ENCODE measurements at regions not wholly inside any gene's neighbourhood (a gene's known extent, or its start where the extent isn't known, plus 50 kb on each side); places are given as distances from the start of the nearest gene placed in this dataset.
"Not testable (repeated sequence)": the region's sequence is repeated elsewhere in the genome, so short reads cannot be mapped to it uniquely, and the experiment has no call there.

DNA sequence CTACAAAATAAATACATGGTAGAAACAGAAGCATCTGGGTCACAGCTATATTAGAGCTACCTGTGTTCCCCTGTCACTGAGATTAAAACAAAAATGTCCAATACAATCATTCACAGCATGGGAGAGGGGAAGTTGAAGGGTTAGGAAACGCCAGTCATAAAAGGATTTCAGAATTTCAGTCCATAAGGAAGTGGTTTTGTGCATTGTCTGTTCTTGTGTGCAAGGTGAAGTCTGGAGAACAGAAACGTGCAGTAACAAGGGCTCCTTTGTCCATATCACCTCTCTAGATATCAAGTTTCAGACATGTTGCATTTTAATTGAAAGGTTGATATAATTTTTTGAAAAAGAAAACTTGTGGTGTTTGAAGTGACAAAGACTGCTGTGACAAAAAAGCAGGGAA lies 139.3 kb upstream of the DUSP22 start:
- TF ChIP-seq, protein P1, sequence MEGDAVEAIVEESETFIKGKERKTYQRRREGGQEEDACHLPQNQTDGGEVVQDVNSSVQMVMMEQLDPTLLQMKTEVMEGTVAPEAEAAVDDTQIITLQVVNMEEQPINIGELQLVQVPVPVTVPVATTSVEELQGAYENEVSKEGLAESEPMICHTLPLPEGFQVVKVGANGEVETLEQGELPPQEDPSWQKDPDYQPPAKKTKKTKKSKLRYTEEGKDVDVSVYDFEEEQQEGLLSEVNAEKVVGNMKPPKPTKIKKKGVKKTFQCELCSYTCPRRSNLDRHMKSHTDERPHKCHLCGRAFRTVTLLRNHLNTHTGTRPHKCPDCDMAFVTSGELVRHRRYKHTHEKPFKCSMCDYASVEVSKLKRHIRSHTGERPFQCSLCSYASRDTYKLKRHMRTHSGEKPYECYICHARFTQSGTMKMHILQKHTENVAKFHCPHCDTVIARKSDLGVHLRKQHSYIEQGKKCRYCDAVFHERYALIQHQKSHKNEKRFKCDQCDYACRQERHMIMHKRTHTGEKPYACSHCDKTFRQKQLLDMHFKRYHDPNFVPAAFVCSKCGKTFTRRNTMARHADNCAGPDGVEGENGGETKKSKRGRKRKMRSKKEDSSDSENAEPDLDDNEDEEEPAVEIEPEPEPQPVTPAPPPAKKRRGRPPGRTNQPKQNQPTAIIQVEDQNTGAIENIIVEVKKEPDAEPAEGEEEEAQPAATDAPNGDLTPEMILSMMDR (conservative IDR thresholded peaks at IDR 0.05; ENCODE audit: low read length), result not testable (repeated sequence)
- not testable (repeated sequence) for TF ChIP-seq EZH2phosphoT487 (IDR thresholded peaks at IDR 0.05; ENCODE audit: borderline replicate concordance, low read depth, low read length)
